Activated T-helper 2 cell treated with anti-CD3 and anti-CD28 coated beads, Interferon-gamma antibody, Interleukin-2, Interleukin-4, amounts not matched to agents 10 μg/mL and 5 μg/mL and 100 μg/mL, durations not matched to agents 14 hours and 24 hours and 36 hours (primary cell): ENCODE measurements at regions not wholly inside any gene's neighbourhood (a gene's known extent, or its start where the extent isn't known, plus 50 kb on each side); places are given as distances from the start of the nearest gene placed in this dataset.

ENCODE experiments used
- DNase-seq: peaks from one replicate; pipeline ENCODE4 v3.0.0; 2021; ENCODE audit warnings: low spot score
- H3K27ac Mint-ChIP-seq: one replicate; pipeline ENCODE4 v1.8.0; 2021; ENCODE audit warnings: mixed read lengths
- H3K27me3 Mint-ChIP-seq: one replicate; pipeline ENCODE4 v1.8.0; 2021; ENCODE audit warnings: low read depth, mixed read lengths
- H3K36me3 Mint-ChIP-seq: one replicate; pipeline ENCODE4 v1.8.0; 2021; ENCODE audit warnings: low read depth, mixed read lengths
- H3K4me1 Mint-ChIP-seq: one replicate; pipeline ENCODE4 v1.8.0; 2021; ENCODE audit warnings: low read depth, mixed read lengths
- H3K4me3 Mint-ChIP-seq: one replicate; pipeline ENCODE4 v1.8.0; 2021; ENCODE audit warnings: low read depth, mild to moderate bottlenecking, moderate library complexity, mixed read lengths
- H3K9me3 Mint-ChIP-seq: one replicate; pipeline ENCODE4 v1.8.0; 2021; ENCODE audit warnings: mixed read lengths
- intact Hi-C: fragments of 100-400 bp; cut with micrococcal nuclease; formaldehyde crosslinking; loops from one replicate; pipeline ENCODE4 v1.15.1; 2023

- Mint-ChIP-seq H3K4me3 (peak overlapping the region; percentile 26), H3K27me3 (no peaks in the 10 kb centered on the region), H3K36me3 (no peaks in the 10 kb centered on the region), H3K27ac (peak overlapping the region; percentile 84), H3K4me1 (peaks cover 31% of the 10 kb centered on the region), H3K9me3 (no peaks in the 10 kb centered on the region)
- intact Hi-C loops: loop anchor here (1.0 to 10.0 kb wide), 14 partner anchors 34 to 906 kb away; partner anchors contain the start of genes FOCAD, HACD4 and MLLT3
- DNase-seq: no peak
Measured at GRCh38 chr9:20208961-20209371, 413.3 kb downstream of the MLLT3 start.

GRCh38 chr9:20208226-20208625 is 414.1 kb downstream of the MLLT3 start:
- H3K4me3 Mint-ChIP-seq: no peak overlapping the region
- H3K27ac Mint-ChIP-seq: peak overlapping the region; percentile 78
- H3K9me3 Mint-ChIP-seq: no peaks in the 10 kb centered on the region
- intact Hi-C loops: loop anchor here (2.0 to 10.0 kb wide), 6 partner anchors 211 to 907 kb away; partner anchors contain the start of gene FOCAD
- DNase-seq: no peak
- peaks cover 31% of the 10 kb centered on the region for H3K4me1 Mint-ChIP-seq
- H3K36me3 Mint-ChIP-seq: no peaks in the 10 kb centered on the region
- no peaks in the 10 kb centered on the region for H3K27me3 Mint-ChIP-seq

GRCh38 chr9:20207176-20207575 is 415.1 kb downstream of the MLLT3 start:
- Mint-ChIP-seq H3K4me1 (peaks cover 34% of the 10 kb centered on the region), H3K36me3 (no peaks in the 10 kb centered on the region), H3K27ac (no peak overlapping the region), H3K4me3 (no peak overlapping the region), H3K9me3 (no peaks in the 10 kb centered on the region), H3K27me3 (no peaks in the 10 kb centered on the region)
- intact Hi-C loops: loop anchor here (5.0 to 10.0 kb wide), 5 partner anchors 210 to 908 kb away; no protein-coding TSS in a partner anchor
- no peak for DNase-seq

GRCh38 chr9:20205821-20206220 is 416.5 kb downstream of the MLLT3 start:
- peaks cover 1% of the 10 kb centered on the region for H3K27me3 Mint-ChIP-seq
- intact Hi-C loops: loop anchor here (5.0 to 10.0 kb wide), 5 partner anchors 209 to 909 kb away; no protein-coding TSS in a partner anchor
- no peak overlapping the region for H3K4me3 Mint-ChIP-seq
- no peak overlapping the region for H3K27ac Mint-ChIP-seq
- DNase-seq: no peak
- H3K4me1 Mint-ChIP-seq: peaks cover 41% of the 10 kb centered on the region
- no peaks in the 10 kb centered on the region for H3K36me3 Mint-ChIP-seq
- H3K9me3 Mint-ChIP-seq: no peaks in the 10 kb centered on the region

- Mint-ChIP-seq H3K27me3 (peaks cover 4% of the 10 kb centered on the region), H3K36me3 (no peaks in the 10 kb centered on the region), H3K9me3 (peaks cover 6% of the 10 kb centered on the region), H3K4me3 (no peak overlapping the region), H3K4me1 (peaks cover 10% of the 10 kb centered on the region), H3K27ac (no peak overlapping the region)
- intact Hi-C loops: loop anchor here (10.0 kb wide), 3 partner anchors 304 to 914 kb away; no protein-coding TSS in a partner anchor
- no peak for DNase-seq
Measured at GRCh38 chr9:20200991-20201431, 412.2 kb upstream of the SLC24A2 start.

GRCh38 chr9:20200581-20200980 is 411.7 kb upstream of the SLC24A2 start:
- no peak for DNase-seq
- Mint-ChIP-seq H3K4me1 (peaks cover 10% of the 10 kb centered on the region), H3K36me3 (no peaks in the 10 kb centered on the region), H3K27me3 (peaks cover 4% of the 10 kb centered on the region), H3K9me3 (peaks cover 8% of the 10 kb centered on the region), H3K4me3 (no peak overlapping the region), H3K27ac (no peak overlapping the region)
- intact Hi-C loops: loop anchor here (10.0 kb wide), 3 partner anchors 304 to 914 kb away; no protein-coding TSS in a partner anchor

GRCh38 chr9:20199111-20199510 is 410.3 kb upstream of the SLC24A2 start:
- Mint-ChIP-seq H3K4me1 (peaks cover 10% of the 10 kb centered on the region), H3K9me3 (peaks cover 17% of the 10 kb centered on the region), H3K27ac (no peak overlapping the region), H3K36me3 (no peaks in the 10 kb centered on the region), H3K4me3 (no peak overlapping the region), H3K27me3 (peaks cover 4% of the 10 kb centered on the region)
- intact Hi-C loops: loop anchor here (10.0 kb wide), 1 partner anchor 64 kb away; no protein-coding TSS in a partner anchor
- DNase-seq: no peak

- Mint-ChIP-seq H3K4me1 (peaks cover 10% of the 10 kb centered on the region), H3K9me3 (peaks cover 17% of the 10 kb centered on the region), H3K36me3 (no peaks in the 10 kb centered on the region), H3K27me3 (peaks cover 4% of the 10 kb centered on the region), H3K27ac (no peak overlapping the region), H3K4me3 (no peak overlapping the region)
- no peak for DNase-seq
- intact Hi-C loops: loop anchor here (10.0 kb wide), 1 partner anchor 63 kb away; no protein-coding TSS in a partner anchor
Measured at GRCh38 chr9:20197976-20198685, 409.3 kb upstream of the SLC24A2 start.

- Mint-ChIP-seq H3K4me1 (no peaks in the 10 kb centered on the region), H3K4me3 (no peak overlapping the region), H3K9me3 (peaks cover 16% of the 10 kb centered on the region), H3K27ac (no peak overlapping the region), H3K36me3 (no peaks in the 10 kb centered on the region), H3K27me3 (peaks cover 9% of the 10 kb centered on the region)
- no peak for DNase-seq
- intact Hi-C loops: loop anchor here (10.0 kb wide), 1 partner anchor 57 kb away; no protein-coding TSS in a partner anchor
Measured at GRCh38 chr9:20191228-20191840, 402.5 kb upstream of the SLC24A2 start.

GRCh38 chr9:20189871-20190270 is 401.0 kb upstream of the SLC24A2 start:
- intact Hi-C loops: loop anchor here (10.0 kb wide), 1 partner anchor 55 kb away; no protein-coding TSS in a partner anchor
- H3K9me3 Mint-ChIP-seq: peaks cover 9% of the 10 kb centered on the region
- peaks cover 12% of the 10 kb centered on the region for H3K27me3 Mint-ChIP-seq
- H3K27ac Mint-ChIP-seq: no peak overlapping the region
- DNase-seq: no peak
- H3K4me3 Mint-ChIP-seq: no peak overlapping the region
- H3K4me1 Mint-ChIP-seq: no peaks in the 10 kb centered on the region
- H3K36me3 Mint-ChIP-seq: no peaks in the 10 kb centered on the region

GRCh38 chr9:20188616-20189369 is 400.0 kb upstream of the SLC24A2 start:
- intact Hi-C loops: no loop called here
- H3K9me3 Mint-ChIP-seq: peaks cover 7% of the 10 kb centered on the region

GRCh38 chr9:20187318-20187717 is 398.5 kb upstream of the SLC24A2 start:
- intact Hi-C loops: no loop called here
- DNase-seq: no peak

More at GRCh38 chr9:20188616-20189369, 400.0 kb upstream of the SLC24A2 start:
- H3K27me3 Mint-ChIP-seq: peaks cover 14% of the 10 kb centered on the region
- no peak overlapping the region for H3K27ac Mint-ChIP-seq
- no peak overlapping the region for H3K4me3 Mint-ChIP-seq
- no peaks in the 10 kb centered on the region for H3K36me3 Mint-ChIP-seq
- no peak for DNase-seq
- H3K4me1 Mint-ChIP-seq: no peaks in the 10 kb centered on the region

More at GRCh38 chr9:20187318-20187717, 398.5 kb upstream of the SLC24A2 start:
- Mint-ChIP-seq H3K4me1 (no peaks in the 10 kb centered on the region), H3K36me3 (no peaks in the 10 kb centered on the region), H3K4me3 (no peak overlapping the region), H3K27me3 (peaks cover 19% of the 10 kb centered on the region), H3K9me3 (peaks cover 7% of the 10 kb centered on the region), H3K27ac (no peak overlapping the region)
